Activated B cell treated with CpG ODN at 0.5 μM for 24 hours (primary cell): ENCODE measurements at regions not wholly inside any gene's neighbourhood (a gene's known extent, or its start where the extent isn't known, plus 50 kb on each side); places are given as distances from the start of the nearest gene placed in this dataset.

ENCODE experiments used
- ATAC-seq: fragments of 200-7000 bp; cut with Tn5 transposase; one replicate; pipeline ENCODE4 v1.10.0; 2021; ENCODE audit warnings: low read depth, mild to moderate bottlenecking, moderate library complexity
- CTCF ChIA-PET: fragments of 350-600 bp; sonication (Branson Sonifier 250); formaldehyde crosslinking; loops from one replicate; lab custom pipeline; 2021; ENCODE audit warnings: antibody characterized with exemption; lab: Charles Lee
- POLR2A ChIA-PET: fragments of 350-600 bp; sonication (Branson Sonifier 250); formaldehyde crosslinking; loops from one replicate; lab custom pipeline; 2021; ENCODE audit warnings: antibody characterized with exemption; lab: Charles Lee
- DNase-seq: peaks from one replicate; pipeline ENCODE4 v3.0.0; 2022
- H3K27ac Mint-ChIP-seq: one replicate; pipeline ENCODE4 v1.8.0; 2020; ENCODE audit warnings: mixed read lengths
- H3K27me3 Mint-ChIP-seq: one replicate; pipeline ENCODE4 v1.8.0; 2021; ENCODE audit warnings: mixed read lengths
- H3K36me3 Mint-ChIP-seq: one replicate; pipeline ENCODE4 v1.8.0; 2021; ENCODE audit warnings: low read depth, mixed read lengths
- H3K4me1 Mint-ChIP-seq: one replicate; pipeline ENCODE4 v1.8.0; 2021; ENCODE audit warnings: mixed read lengths
- H3K4me3 Mint-ChIP-seq: one replicate; pipeline ENCODE4 v1.8.0; 2020; ENCODE audit warnings: mild to moderate bottlenecking, mixed read lengths
- H3K9me3 Mint-ChIP-seq: one replicate; pipeline ENCODE4 v1.8.0; 2020; ENCODE audit warnings: mixed read lengths
- intact Hi-C: fragments of 100-400 bp; cut with micrococcal nuclease; formaldehyde crosslinking; loops from one replicate; pipeline ENCODE4 v1.15.1; 2024
- TF ChIP-seq, protein P1 (sequence below): fragments of 200-600 bp; IDR thresholded peaks from one replicate; pipeline ENCODE4 v1.8.0; 2022; ENCODE audit warnings: antibody characterized with exemption, mild to moderate bottlenecking

DNA sequence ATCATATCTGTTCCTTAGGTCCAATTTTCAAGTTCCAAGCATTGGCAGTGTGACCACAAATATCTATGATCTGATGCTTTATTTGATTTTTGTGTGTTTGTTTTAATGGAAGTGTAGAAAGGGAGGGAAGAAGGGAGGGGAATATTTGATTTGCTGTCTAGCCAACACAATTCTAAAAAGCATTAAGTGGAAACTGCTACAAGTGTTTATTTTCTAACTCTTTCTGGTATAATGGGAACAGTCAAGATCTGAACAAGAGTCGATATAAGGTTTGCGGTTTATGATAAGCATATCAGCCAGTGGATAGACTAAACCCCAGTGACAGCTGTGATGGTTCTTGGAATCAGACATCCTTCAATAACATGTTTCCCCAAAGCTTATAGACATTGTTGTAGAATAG, 267.8 kb upstream of the SNX7 start:
- CTCF ChIA-PET, result no interaction called here
- POLR2A ChIA-PET, result no interaction called here
- TF ChIP-seq, protein P1, sequence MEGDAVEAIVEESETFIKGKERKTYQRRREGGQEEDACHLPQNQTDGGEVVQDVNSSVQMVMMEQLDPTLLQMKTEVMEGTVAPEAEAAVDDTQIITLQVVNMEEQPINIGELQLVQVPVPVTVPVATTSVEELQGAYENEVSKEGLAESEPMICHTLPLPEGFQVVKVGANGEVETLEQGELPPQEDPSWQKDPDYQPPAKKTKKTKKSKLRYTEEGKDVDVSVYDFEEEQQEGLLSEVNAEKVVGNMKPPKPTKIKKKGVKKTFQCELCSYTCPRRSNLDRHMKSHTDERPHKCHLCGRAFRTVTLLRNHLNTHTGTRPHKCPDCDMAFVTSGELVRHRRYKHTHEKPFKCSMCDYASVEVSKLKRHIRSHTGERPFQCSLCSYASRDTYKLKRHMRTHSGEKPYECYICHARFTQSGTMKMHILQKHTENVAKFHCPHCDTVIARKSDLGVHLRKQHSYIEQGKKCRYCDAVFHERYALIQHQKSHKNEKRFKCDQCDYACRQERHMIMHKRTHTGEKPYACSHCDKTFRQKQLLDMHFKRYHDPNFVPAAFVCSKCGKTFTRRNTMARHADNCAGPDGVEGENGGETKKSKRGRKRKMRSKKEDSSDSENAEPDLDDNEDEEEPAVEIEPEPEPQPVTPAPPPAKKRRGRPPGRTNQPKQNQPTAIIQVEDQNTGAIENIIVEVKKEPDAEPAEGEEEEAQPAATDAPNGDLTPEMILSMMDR, result no peak
- H3K9me3 Mint-ChIP-seq, result no peaks in the 10 kb centered on the region
- H3K27ac Mint-ChIP-seq, result no peak overlapping the region
- ATAC-seq (no peak), DNase-seq (no peak)
- no peaks in the 10 kb centered on the region for H3K27me3 Mint-ChIP-seq
- H3K4me3 Mint-ChIP-seq, result no peak overlapping the region
- intact Hi-C loops, result no loop called here
- H3K4me1 Mint-ChIP-seq, result no peaks in the 10 kb centered on the region
- H3K36me3 Mint-ChIP-seq, result no peaks in the 10 kb centered on the region

DNA sequence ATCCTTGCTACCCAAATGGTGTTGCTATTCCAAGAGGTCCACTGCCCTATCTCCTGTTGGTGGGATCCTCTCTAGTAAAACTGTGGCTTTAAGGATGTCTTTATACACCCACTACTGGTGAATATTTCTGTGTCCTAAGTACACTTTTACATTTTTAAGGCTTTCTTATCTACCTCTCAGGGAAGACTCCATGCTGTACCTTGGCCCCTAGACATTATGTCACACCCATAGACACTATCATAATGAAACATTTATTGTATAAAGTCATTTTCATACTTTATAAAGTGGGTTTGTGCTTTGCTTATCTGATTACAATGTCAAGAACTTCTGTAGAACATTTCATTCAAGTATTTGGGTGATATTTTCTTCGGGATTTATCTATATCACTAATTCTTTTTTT, 270.3 kb upstream of the SNX7 start:
- CTCF ChIA-PET, result no interaction called here
- POLR2A ChIA-PET, result no interaction called here

DNA sequence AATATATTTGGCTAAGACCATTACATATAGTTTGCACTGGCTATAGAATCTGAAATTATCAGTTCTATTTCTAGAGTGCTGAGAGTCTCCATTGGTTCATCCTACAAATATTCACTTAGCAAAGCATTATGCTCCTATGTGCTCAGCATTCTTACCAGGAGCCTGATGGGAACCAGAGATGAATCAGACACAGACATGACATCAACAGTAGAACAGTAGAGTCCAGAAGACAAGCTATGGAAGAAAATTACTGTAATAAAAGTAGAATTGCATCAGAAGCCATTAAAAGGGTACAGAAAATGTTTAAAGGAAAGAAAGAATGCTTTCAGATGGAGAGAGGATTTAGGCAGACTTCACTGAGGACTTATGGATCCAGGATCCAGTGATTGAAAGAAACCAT, 271.7 kb upstream of the SNX7 start:
- Mint-ChIP-seq H3K27me3 (no peaks in the 10 kb centered on the region), H3K27ac (no peak overlapping the region), H3K4me1 (peaks cover 9% of the 10 kb centered on the region), H3K4me3 (no peak overlapping the region), H3K36me3 (no peaks in the 10 kb centered on the region), H3K9me3 (no peaks in the 10 kb centered on the region)
- intact Hi-C loops, result no loop called here
- TF ChIP-seq, protein P1, result no peak
- ATAC-seq, result no peak
- POLR2A ChIA-PET, result no interaction called here
- CTCF ChIA-PET, result no interaction called here
- DNase-seq, result no peak

More for the DNA sequence above, 270.3 kb upstream of the SNX7 start:
- peaks cover 9% of the 10 kb centered on the region for H3K4me1 Mint-ChIP-seq
- ATAC-seq, result no peak
- no peaks in the 10 kb centered on the region for H3K9me3 Mint-ChIP-seq
- no peak overlapping the region for H3K27ac Mint-ChIP-seq
- no peak overlapping the region for H3K4me3 Mint-ChIP-seq
- H3K36me3 Mint-ChIP-seq, result no peaks in the 10 kb centered on the region
- H3K27me3 Mint-ChIP-seq, result no peaks in the 10 kb centered on the region
- intact Hi-C loops, result no loop called here
- DNase-seq, result no peak
- TF ChIP-seq, protein P1, result no peak

DNA sequence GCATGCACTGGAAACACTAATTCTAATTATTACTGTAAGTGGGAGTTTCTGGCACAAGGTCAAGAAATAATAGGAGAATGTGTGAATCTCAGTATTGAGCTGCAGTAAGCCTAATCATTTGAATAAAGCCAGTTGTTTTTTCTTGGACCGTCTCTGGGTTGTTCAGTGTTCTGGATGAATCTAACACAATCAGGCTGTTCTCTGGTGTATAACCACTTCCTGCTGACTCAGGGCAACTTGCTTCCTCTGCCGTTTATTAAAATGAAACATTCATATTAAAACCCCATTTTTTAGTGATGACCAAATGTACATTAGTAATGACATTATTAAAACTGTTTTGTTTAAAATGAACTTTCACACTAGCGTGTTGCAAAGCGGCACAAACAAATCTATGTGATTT, 273.1 kb upstream of the SNX7 start:
- TF ChIP-seq, protein P1, result no peak
- CTCF ChIA-PET, result no interaction called here
- no peaks in the 10 kb centered on the region for H3K27me3 Mint-ChIP-seq
- intact Hi-C loops, result no loop called here
- H3K9me3 Mint-ChIP-seq, result no peaks in the 10 kb centered on the region
- DNase-seq (no peak), ATAC-seq (no peak)
- no peaks in the 10 kb centered on the region for H3K36me3 Mint-ChIP-seq
- peaks cover 9% of the 10 kb centered on the region for H3K4me1 Mint-ChIP-seq
- POLR2A ChIA-PET, result no interaction called here
- H3K4me3 Mint-ChIP-seq, result no peak overlapping the region
- H3K27ac Mint-ChIP-seq, result no peak overlapping the region

DNA sequence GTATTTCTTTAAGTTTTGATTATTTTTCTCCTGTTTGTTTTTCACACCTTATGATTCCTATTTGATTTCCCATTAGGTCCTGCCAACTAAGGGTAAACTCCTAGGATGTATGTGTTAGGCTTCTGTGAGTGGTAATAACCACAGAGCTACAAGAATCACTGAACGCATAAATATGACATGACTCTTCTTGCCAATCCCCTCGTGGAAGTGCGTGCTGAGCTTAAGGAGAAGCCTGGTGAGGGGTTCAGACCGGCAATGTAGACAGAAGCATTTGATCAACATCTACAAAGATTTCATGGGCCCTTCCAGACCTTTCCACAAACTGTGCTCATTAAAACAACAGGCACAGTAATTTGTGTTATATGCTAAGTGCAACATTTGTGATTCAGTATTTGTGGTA, 273.8 kb upstream of the SNX7 start:
- CTCF ChIA-PET, result no interaction called here
- Mint-ChIP-seq H3K27me3 (no peaks in the 10 kb centered on the region), H3K4me3 (no peak overlapping the region)

More for the DNA sequence above, 273.8 kb upstream of the SNX7 start:
- ATAC-seq (no peak), DNase-seq (no peak)
- Mint-ChIP-seq H3K4me1 (peaks cover 9% of the 10 kb centered on the region), H3K27ac (no peak overlapping the region), H3K9me3 (no peaks in the 10 kb centered on the region), H3K36me3 (no peaks in the 10 kb centered on the region)
- intact Hi-C loops, result no loop called here
- TF ChIP-seq, protein P1, result no peak
- POLR2A ChIA-PET, result no interaction called here
